CD4-positive, alpha-beta T cell treated with Interleukin-15 for 4 hours (primary cell): ENCODE measurements at regions not wholly inside any gene's neighbourhood (a gene's known extent, or its start where the extent isn't known, plus 50 kb on each side); places are given as distances from the start of the nearest gene placed in this dataset.
"Not testable (repeated sequence)": the region's sequence is repeated elsewhere in the genome, so short reads cannot be mapped to it uniquely, and the experiment has no call there.

ENCODE experiments used
- DNase-seq: peaks from one replicate; pipeline ENCODE4 v3.0.0-alpha.2; 2020; ENCODE audit warnings: low spot score

DNA sequence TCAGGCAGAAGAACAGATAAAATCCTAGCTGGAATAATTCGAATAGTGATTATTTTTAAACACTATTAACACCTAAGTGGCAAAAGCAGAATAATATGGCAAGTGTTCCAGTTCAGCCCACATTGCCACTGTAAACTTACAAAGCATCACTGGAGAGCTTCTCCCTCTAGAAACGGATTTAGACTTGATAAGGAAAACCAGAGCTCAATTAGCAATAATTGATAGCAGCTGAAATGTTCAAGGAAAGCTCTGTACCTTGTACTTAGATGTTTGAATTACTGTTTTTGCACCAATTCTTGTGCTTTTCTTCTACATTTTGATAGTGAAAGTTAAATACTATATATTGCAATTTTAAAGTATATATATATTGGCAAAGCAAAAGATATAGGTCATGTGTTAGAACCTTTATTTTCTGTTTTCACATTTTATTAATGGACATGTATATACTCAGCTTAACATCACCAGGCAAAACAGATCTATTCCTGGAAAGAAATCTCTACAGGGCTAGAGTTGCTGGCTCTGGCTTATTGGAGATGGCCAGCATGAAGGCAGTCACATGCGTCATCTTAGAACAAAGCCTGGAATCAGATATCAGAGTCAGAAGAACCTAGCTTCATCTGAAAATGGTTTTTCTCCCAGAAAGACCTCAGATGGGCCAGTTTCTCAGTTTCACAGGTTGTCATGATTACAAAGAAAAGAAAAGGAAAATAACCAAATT is 149.1 kb upstream of the CTAGE1 start:
- no peak for DNase-seq

DNA sequence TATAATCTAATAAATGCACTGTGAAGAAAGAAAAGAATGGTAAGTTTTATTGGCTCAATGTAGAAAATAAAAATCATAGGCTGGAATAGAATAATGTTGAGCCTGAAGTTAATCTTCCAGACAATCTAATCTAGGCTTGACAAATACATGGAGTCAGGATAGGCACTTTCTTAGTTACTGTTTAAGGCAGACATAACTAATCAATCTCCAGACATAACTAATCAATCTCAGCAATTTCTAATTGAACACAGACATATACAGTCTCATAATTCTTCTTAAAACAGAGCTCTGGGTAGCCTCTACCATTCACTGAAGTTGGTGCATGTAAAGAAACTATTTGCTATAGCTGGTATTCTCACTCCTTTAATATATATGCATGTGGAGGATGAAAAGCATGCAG is 150.1 kb upstream of the CTAGE1 start:
- no peak for DNase-seq

DNA sequence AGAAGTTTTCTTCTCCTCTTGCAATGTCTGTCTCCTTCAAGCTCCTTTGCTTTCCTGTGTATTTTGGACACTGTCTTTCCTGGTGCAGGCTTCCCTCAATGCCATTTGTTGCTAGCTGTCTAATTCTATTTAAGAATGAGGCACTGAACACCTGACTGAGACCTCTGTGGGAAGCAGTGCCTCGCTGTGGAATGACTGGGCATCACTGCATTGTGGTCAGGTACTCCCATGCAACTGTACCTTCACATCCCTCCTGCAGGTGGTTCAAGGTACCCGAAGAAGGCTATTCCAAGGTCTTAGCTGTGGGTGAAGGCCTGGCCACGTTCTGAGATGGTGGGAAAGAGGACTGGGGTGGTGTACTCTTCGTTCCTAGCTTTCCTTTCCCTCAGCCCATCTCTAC is 152.8 kb upstream of the CTAGE1 start:
- DNase-seq, result no peak

DNA sequence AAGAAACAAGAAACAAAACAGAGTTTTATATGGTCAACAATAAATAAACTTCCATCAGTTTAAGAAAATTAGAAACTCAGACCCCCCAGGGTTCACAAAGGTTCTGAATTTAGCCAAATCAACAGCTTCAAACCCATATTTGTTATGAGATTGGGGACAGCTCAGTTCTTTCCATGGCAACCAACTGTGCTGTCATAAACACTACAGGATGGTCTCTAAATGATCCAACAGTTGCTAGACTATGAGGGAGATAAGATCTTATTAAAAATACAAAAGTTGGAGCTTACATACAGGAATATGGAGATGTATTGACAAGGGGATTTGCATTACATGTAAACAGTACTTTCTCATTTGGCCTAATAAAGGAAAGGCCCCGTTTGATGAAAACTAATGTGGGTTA is 154.6 kb upstream of the CTAGE1 start:
- DNase-seq, result no peak

DNA sequence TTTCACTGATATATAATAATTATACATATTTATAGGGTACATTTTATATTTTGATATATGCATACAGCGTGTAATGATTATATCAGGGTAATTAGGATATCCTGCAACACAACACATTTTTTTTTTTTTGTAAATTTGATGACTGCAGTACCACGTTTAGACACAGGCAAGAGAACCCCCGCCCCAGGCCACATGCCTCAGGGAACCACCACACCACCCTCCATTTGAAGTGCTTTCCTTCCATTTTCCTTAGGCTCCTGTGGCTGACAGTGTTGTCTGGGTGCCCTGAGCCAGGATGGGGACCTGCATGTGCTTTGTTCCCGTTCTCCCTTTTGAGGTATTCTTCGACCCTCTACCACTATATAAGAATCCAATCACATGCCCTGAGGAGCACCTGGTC is 161.6 kb upstream of the CTAGE1 start:
- DNase-seq, result no peak

DNA sequence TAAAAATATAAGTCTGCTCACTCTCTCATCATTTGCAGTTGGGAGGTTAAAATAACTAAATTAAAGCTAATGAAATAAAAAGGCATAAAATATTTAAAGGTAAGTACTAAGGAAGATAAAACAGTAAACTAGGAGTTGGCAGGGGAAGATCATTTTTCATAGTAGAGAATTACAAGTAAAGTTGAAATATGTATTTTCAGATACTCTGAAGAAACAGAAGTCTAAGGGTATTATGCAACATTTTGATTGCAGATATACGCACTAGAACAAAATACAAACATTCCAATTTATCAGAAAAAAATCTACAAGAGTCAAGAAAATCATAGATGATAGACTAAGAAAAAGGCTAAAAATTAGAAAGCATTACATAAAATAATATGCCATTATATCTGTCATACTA is 167.6 kb upstream of the CTAGE1 start:
- no peak for DNase-seq

DNA sequence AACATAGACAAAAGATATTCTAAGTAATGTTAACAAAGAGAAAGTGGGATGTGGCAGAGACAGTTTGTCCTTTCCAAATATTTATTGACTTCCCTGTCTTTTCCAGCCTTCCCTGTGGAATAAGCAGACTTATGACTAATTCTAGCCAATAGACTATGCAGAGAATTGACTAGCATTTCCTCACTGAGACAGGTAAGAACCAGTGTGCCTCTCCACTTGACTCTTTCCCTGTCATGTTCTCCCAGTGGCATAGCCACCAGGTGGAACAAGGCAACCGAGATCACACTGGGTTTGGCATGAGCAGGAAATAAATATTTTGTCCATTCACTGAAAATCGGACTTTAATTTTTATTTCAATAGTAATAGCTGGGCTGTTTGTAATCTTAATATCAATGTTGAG is 168.1 kb upstream of the CTAGE1 start:
- DNase-seq, result no peak

DNA sequence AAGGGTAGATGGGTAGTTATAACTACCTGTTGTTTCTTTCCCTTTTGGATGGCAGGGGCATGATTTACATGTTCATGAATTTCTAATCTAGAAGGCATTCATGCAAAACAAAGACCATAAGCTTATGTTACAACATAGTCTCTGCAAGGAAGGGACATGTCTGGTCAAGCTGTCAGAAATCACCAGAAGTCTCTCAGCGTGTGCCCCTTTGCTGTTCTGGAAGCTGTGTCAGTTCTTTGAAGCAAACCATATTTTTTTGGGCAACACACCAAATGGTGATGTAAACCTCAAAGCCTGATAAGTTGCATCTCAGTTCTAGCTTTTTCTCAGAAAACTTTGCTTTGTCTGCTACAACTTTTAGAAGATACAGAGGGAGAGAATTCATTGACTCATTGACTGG is 173.5 kb upstream of the CTAGE1 start:
- DNase-seq, result no peak

DNA sequence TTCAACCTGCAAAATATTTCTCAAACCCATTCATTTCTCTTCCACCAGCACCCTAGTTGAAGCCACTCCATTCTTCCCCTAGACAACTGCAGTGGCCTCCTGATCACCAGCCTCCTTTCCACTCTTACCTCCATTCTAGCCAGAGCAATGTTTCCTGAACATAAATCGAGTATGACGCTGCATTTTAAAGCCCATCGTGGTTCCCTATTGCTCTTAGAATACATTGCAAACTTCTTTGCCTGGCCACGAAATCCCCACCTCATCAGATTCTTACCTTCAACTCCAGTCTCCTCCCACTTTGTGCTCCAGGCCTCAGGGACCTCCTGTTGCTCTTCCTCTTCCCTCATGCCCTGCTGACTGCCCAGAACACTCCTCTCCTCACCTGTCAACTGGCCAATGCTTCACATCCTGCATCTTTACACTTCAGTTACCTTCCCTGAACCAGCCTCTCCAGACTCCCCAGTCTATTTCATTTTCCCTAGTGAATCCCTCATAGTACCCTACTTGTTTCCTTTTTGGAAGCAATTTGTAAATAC is 176.5 kb upstream of the CTAGE1 start:
- no peak for DNase-seq

DNA sequence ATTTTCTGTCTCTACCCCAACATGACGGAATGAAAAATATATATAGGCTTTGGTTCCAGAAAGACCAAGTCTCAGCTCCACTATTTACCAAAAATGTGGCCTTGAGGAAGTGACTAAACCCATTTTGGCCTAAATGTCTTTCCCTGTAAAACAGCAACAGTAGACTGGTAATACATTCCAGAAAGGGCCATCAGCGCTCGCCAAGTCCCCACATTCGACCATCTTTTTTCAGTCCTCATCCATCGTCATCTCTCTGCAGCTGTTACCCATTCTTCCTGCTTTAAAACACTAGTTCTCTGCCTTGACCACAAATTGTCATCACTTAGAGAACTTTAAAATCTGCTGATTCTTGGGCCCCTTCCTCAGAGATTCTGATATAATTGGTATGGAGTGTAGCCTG is 183.8 kb upstream of the CTAGE1 start:
- no peak for DNase-seq

DNA sequence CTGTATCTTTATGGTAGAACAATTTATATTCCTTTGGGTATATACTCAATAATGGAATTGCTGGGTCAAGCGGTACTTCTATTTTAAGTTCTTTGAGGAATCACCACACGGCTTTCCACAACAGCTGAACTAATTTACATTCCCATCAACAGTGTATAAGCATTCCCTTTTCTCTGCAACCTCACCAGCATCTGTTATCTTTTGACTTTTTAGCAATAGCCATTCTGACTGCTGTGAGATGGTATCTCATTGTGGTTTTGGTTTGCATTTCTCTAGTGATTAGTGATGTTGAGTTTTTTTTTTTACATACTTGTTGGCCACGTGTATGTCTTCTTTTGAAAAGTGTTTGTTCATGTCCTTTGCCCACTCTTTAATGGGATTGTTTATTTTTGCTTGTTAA is 184.7 kb upstream of the CTAGE1 start:
- DNase-seq, result not testable (repeated sequence)

DNA sequence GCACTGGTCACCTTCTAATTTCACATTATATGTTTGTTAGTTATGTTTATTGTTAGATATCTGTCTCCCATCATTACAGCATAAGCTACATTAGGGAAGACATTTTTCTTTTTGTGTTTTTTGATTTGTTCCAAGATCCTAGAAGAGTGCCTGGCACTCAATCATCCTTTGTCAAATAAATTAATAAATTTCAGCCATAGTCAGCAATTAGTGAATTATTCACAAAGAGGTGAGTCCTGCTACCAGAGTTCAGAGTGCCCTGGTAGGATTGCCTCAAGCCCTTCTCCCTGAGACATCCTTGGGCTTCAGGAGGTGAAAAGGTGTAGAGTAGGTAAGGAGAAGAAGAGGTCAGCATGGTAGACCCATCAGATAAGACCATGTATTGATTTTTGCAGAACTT is 186.2 kb upstream of the CTAGE1 start:
- DNase-seq, result no peak

DNA sequence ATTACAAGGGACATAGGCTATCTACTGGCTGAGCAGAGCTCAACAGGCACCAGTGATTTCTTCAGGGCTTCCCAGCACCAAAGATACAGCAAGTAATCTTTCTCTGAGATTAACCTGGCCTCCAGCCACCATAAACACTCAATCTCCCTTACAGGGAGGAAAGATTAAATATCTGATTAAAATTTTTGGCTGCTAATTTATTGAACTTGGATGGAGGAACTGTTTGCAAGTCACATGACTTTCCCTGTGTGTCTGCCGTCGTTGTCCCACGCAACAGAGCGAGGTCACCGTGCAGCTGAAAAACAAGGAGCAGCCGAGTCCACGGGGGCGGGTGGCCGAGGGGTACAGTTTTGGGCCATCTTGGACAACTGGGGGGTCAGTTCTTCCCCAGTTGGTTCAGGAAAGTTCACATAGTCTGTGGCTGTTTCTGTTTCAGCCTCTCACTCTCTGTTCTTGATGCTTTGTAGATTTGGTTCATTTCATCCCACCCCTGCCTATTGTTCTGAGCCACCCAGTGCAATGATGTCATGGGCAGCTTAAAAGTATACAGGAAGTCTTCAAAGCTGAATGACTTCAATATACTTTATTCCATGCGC is 186.8 kb upstream of the CTAGE1 start:
- DNase-seq, result no peak

DNA sequence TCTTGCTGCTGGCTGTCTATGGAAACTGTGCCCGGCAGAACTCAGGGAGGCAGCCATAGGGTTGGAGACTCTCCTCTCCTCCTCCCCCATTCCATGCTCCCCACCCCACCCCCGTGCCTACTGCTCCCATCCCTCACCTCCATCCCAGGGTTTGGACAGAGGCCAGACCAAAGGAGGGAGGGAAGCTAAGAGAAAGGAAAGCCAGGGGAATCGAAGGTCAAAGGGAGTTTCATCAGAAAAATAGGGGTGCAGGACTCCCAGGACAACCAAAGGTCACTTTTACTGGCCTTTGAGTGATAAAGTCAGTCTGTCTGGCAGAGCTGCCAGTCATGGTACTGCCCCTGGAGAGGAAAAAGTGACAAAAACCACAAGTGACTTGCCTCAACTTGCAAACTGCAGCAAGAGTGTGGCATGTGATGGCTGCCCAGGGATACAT is 187.3 kb upstream of the CTAGE1 start:
- DNase-seq, result no peak

DNA sequence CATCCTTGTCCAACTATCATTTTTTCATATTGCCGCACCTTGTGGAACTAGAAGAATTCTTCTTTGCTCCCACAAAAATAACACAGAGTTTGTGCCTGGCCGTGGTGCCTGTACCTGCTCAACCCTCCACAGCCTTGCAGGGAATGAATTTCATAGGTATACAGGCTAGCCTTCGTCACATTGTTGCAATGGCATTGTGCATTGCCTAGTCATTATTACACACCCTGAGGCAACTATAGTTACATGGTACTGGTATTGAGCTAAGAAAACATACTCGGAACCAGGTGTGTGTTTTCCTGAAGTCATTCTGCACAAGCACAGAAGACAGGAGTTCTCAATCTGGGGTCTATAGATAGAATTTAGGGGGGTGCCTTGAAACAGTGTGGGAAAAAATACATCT is 188.0 kb upstream of the CTAGE1 start:
- no peak for DNase-seq

DNA sequence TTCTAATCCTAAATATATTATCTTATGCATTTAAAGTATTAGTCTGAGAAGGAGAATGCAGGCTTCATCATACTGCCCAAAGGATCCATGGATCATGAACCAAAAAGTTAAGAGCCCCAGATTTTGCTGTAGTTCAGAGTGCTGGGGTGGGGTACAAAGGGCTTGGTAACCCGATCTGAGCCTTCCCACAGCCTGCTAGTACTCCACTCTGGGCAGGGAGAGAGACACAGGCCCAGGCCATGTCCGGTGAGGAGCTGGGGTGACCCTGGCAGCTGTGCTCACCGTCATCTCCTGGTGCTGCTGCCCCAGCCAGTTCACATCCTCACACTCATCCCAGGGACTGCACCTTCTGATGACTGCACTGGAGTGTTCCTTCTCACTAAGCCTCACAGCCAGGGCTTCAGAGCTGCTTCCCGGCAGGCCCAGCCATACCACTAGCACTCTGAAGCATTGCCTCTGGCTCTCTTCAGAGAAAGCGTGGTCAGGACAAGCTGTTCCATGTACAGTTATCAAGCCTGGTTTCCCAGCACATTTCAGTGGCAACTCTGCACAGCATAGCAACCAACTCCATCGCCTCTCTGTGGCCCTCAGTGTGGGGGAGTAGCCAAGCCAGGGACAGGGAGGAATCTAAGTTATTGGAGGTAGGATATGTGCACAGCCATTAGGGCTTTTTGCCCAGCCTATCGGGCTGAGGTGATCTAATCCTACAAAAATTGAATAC is 189.0 kb upstream of the CTAGE1 start:
- DNase-seq, result no peak

DNA sequence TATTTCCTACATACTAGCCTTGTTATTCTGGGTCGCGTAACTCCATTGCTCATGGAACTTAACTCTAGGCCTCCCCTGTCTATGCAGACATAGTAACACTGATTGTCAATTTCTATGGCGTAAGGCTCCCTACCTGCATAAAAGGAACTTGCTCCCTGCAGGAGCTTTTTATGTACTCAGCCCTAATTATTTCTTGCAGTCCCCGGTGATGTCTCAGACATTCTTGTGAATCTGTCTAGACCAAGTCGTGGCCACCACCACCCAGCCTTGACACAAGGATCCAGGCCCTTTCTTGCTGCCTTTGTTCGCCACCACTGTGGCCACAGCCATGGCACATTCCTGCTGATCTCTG is 189.5 kb upstream of the CTAGE1 start:
- DNase-seq, result no peak

DNA sequence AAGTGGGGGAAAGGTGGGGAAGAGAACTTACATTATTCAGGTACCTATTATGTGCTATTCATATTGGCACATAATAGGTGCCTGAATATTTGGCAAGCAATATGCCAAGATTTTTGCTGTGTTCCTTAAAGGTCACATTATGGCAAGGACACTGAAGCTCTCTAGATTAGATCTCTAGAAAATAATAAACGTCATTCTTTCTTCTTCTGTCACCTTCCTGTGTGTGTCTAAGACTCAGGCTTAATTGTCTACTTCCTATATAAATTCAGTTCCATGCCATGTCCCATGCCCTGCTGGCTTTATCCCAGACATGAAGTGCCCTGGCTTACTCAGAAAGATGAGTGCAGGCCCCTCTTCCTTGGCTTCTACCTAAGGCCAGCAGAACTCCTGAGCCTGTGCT is 191.1 kb upstream of the CTAGE1 start:
- no peak for DNase-seq

DNA sequence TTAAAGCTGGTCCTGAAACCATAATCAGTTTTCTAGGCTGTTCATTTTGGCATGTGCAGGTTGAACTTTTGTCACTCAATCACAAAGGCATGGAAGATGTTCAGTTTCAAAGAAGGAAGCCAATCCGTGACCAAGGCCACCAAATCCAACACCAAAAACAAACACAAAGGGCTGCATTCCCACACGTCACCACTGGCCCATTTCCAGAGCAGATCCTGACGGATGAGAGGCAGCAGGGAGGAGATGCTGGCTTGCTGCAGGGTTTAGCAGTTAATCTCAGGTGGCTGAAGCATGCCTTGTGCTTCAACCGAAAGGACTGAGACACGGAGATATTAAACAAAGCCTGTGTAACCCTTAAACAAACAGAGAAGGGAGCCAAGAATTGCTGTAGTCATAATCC is 191.9 kb upstream of the CTAGE1 start:
- DNase-seq, result no peak

DNA sequence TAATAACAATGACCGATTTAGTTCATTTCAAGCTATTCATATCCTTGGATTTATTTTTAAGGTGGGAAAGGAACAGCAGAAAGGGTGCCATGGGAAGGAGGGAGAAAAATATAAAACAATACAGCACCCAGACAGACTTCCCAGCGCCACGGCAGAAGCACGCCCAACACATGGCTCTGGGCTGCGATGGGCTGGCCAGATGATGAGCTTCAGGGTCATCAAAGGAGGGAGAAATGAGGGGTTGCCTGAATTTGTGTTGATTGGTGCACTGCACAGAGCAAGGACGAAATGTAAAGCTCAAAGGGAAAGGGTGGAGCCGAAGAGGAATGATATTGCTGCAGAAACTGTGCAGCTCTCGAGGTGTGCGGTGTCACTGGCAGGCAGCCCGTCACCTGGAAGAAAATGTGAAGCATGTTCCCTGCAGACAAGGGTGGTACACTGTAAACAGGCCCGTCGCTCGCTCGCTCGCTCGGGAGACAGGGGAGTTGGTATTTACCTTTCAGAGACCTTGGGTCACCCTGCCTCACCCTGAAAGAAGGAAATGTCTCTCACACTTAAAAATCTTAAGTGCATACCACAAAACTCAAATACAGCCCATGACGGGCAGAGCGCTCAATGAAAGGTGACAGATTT is 195.5 kb upstream of the CTAGE1 start:
- no peak for DNase-seq

DNA sequence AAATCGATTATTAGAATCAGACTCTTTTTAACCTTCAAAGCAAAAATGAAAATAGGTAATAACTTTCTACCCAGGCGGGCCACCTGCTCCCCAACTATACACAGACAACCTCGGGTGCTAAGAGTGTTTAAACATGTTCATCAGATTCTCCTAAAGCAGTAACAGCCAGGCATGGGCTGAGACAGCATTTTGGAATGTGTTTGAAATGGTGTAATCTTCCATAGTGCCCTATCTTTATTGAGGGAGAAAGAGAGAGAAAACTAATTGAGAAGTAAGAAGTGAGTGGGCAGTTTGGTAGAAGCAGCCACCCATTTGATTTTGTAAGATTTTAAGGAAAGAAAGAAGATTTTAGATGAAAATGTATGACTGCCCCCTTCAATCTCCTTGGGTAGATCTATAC is 196.1 kb upstream of the CTAGE1 start:
- DNase-seq, result no peak

DNA sequence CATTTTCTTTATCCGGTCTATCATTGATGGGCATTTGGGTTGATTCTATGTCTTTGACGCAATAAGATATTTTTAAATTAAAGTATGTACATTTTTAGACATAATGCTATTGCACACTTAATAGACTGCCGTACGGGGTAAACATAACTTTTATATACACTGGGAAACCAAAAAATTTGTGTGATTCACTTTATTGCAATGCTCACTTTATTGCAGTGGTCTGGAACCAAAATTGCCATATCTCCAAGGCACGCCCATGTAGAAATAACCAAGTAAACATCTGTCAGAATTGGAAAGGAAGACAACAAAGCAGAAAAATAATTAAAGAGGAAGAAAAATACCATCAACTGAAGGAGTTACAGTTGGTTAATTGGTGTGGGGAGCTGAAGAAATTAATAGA is 205.8 kb upstream of the CTAGE1 start:
- no peak for DNase-seq

DNA sequence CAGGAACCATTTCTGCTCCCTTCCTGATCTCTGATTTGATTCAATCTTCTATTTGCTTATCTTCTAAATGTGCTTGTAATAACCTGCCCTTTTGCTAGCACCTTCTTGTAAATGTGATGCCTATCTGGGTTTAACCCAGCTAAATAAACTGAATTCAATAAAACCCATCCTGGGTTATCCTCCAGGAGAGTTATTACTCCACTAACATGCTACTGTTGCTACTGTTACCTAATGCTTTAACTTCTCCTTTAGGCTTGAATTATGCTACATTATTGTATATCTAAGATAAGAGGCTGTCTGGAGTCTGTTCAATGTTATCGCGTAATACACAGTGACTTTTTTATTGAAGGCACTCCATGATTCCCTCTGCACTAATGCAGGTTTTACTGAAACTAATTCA is 206.5 kb upstream of the CTAGE1 start:
- DNase-seq, result no peak
